ENCODE measurements at regions not wholly inside any gene's neighbourhood (a gene's known extent, or its start where the extent isn't known, plus 50 kb on each side); places are given as distances from the start of the nearest gene placed in this dataset.
A peak's percentile ranks its signal among the peaks of the same experiment; 100 is the strongest.

DNA sequence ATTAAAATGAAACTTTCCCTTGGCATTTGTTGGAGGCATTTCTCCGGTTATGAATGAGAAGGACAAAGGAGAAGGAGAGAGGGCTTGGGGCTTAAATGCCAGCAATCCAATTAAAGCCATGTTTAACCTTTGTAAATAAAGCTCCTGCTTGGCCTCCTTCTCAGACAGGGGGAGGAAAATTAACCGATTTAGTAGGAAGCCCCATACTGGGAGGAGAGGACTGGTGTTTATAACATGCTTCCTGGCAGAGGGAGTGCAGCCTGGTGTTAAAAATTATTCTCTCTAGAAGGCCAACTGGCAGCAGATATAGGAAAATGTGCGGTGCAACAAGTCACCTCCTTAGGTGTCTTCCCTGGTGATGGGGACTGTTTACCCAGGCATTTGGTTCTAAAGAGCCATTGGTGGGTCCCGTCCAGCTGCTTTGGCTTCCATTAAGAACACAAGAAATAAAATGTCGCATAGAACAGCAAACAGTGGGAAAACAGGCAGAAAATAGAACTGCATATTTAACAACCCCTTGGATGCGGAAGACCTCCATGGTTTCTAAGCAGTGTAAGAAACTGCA, 846.5 kb downstream of the TYW1 start:
- no peak for DNase-seq (ENCODE audit: low spot score)

DNA sequence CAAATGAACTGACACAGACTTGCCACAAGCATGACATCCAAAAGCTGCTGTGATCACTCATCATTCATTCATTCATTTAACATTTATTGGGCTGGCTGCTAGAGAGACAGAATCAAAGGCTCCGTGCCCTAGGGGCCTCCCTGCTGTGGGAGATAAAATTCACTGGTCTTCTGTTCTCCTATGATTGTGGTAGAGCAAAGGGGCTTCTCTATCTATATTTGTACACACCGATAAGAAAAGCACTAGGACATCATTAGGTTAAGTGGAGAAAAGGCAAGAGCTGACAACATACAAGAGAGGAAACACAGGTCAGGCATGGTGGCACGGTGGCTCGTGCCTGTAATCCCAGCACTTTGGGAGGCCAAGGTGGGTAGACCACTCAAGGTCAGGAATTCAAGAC, 847.0 kb downstream of the TYW1 start:
- DNase-seq (ENCODE audit: low spot score), result no peak

DNA sequence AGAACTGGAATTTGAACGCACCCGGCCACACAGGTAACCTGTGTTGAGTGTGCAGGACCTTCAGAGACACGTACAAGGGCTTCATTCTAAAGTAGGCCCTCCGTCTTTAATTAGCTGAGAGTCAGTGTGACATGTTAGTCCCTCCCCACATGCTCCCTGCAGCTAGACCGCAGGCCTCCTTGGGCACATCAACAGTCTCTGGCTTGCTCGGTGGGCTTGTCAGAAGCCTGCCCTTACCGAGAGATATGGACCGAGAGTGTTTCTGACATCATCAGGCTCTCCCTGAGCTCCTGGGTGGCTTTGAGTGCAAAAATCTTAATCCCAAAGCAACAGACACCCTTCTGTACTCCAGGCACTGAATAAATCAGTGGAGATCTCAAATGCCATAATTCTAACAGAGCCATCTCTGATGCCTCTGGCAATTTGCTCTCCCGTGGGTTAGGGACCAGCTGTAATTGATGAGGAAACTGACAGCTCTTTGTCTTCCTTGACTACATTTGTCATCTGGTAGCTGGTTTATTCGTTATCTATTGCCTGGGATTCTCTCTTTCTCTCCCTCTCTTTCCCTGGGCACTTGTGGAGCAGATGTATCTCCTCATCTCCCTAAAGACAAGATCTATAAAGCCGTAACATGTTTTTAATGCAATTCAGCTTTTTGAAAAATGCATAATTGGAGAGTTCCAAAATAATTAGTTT, 850.6 kb downstream of the TYW1 start:
- DNase-seq (ENCODE audit: low spot score), result no peak

GRCh38 chr7:67854221-67855178, 857.9 kb downstream of the TYW1 start:
- DNase-seq (ENCODE audit: low spot score), result no peak

- no peak for DNase-seq (ENCODE audit: low spot score)
Measured at GRCh38 chr7:67855322-67855721, 858.7 kb downstream of the TYW1 start.

GRCh38 chr7:67856046-67856445, 859.4 kb downstream of the TYW1 start:
- DNase-seq (ENCODE audit: low spot score), result no peak

DNA sequence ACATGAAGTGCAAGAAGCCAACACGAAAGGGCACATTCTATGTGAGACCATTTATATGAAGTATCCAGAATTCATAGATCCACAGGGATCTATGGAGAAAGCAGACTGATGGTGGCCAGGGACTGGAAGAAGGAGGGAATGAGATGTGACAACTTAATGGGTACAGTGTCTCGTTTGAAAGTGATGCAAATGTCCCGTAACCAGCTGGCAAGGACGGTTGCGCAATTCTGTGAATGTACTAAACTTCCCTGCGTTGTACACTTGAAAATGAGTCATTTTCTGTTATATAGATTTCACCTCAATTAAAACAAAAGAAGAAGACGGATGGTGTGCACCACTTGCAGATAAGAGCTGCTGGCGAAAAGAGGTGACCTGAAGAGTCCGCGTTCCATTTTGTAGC, 861.1 kb downstream of the TYW1 start:
- DNase-seq (ENCODE audit: low spot score), result no peak

DNA sequence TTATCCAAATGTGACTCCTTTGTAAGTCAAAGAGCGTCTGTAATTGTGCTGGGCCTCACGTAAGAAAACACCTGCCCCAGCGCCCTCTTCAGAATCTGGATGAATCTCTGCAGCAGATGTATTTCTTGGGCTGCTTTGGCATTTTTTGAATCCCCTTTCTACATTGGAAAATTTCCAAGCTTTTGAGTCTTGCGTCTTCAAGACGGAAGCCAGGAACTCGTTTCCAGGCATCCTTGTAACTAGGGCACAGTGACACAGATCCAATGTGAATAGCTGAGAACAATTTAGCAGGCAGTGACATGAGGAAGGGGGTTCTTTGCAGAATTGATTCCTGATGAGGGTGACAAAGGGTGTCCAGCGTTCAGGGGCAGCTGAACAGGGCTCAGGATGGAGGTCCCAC, 862.3 kb downstream of the TYW1 start:
- DNase-seq (ENCODE audit: low spot score), result no peak

GRCh38 chr7:67863911-67864310, 867.3 kb downstream of the TYW1 start:
- peak; percentile 2 for DNase-seq (ENCODE audit: low spot score)

DNA sequence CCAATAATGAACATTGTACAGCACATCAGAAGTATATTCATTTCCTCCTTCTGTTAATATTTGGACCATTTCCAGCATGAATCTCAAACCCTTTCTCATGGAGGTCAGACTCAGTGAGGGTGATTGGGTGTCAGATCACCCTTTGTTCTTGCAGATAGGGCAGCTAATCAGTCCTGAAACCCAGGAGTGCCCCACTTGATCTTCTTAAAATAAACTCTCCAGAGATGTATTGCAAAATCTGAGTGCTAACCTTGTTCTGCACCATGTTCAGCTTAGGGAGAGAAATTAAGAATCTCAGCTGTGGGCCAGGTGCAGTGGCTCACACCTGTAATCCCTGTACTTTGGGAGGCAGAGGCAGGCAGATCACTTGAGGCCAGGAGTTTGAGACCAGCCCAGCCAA, 869.4 kb downstream of the TYW1 start:
- no peak for DNase-seq (ENCODE audit: low spot score)

DNA sequence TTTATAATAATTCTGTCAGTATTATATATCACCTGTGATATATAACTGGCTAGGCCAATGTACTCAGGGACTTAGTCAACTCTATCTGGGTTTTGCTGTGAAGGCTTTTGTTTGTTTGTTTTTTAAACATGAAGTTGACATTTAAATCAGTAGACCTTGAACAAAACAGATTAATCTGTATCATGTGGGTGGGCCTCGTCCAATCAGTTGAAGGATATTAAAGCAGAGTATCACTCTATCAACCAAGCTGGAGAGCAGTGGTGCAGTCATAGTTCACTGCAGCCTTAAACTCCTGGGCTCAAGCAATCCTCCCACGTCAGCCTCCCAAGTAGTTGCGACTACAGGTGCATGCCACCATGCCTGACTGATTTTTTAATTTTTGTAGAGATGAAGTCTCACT, 870.2 kb downstream of the TYW1 start:
- DNase-seq (ENCODE audit: low spot score), result no peak

DNA sequence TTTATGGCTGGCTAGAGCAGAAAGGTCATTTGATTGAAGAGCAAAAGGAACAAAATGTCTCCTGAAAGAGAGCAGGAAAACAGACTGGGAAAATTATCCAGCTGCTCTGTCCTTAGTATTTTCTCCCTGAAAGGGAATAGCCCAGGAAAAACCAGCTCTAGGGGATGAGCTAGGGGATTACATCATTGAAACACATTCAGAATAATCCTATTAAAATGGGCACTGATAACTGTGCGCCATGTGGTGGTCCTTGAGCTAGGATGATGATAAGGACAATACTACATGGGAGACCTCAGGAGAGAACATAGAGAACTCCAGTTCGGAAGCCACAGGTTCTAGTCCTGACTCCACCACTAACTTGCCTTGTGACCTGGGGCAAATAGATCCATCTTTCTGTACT, 873.8 kb downstream of the TYW1 start:
- no peak for DNase-seq (ENCODE audit: low spot score)

DNA sequence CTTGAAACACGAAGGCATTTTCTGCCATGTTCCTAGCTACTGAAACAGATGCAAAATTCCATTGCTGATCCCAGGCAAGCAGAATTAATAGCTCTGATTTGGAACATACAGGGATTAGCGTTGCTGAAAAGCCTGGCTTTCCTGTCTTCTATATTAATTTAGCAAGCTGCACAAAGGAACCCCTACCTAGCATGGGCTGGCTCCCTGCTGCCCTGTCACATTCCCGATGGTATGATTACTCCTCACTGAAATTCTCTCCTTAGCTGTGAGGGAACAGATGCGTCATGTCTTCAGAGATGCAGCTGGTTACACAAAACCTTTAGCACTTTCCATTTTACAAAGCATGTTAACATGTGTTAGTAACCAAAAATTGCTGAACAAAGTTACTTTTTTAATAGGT, 878.9 kb downstream of the TYW1 start:
- DNase-seq (ENCODE audit: low spot score), result no peak

- DNase-seq (ENCODE audit: low spot score), result no peak
Measured at GRCh38 chr7:67878808-67879207, 882.2 kb downstream of the TYW1 start.

DNA sequence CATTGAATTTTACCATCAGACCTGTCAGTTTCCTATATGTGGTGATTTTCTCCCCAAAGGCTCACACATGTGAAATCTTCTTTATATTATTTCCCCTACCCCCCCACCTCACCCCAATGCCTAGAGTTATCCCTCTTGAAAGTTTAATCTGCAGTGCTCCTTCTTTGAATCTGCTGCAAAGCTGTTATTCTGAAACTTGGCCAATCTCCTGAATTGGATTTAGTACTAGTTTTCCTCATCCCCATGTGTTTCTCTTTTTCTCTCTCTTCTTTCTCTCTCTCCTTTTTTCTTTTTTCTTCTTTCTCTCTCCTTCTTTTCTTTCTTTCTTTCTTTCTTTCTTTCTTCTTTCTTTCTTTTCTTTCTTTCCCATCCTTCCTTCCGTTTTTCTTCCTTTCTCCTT, 886.2 kb downstream of the TYW1 start:
- no peak for DNase-seq (ENCODE audit: low spot score)

DNA sequence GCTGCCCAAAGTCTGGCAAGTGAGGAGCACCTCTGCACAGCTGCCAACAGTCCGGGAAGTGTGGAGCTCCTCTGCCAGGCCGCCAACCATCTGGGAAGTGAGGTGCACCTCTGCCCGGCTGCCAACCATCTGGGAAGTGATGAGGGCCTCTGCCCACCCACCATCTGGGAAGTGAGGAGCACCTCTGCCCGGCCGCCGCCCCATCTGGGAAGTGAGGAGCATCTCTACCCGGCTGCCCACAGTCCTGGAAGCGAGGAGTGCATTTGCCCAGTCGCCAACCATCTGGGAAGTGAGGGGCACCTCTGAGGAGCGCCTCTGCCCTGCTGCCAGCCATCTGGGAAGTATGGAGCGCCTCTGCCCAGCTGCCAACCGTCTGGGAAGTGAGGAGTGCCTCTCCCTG, 893.7 kb downstream of the TYW1 start:
- DNase-seq (ENCODE audit: low spot score), result no peak

DNA sequence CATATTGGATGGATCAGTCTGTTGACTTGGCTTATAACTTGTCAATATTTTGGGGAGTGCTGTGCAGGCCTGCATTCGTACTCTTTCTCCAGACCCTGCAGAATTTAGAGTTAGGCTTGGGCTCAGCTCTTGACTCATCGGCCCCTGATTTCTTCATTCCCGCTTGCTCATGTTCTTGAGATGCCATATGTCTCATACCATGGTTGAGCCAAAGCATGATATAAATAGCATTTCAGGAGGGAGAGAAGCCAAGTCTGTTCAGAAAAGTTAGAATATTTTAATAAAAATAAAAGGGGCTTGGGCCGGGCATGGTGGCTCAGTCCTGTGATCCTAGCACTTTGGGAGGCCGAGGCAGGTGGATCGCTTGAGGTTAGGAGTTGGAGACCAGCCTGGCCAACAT, 898.1 kb downstream of the TYW1 start:
- DNase-seq (ENCODE audit: low spot score), result no peak

DNA sequence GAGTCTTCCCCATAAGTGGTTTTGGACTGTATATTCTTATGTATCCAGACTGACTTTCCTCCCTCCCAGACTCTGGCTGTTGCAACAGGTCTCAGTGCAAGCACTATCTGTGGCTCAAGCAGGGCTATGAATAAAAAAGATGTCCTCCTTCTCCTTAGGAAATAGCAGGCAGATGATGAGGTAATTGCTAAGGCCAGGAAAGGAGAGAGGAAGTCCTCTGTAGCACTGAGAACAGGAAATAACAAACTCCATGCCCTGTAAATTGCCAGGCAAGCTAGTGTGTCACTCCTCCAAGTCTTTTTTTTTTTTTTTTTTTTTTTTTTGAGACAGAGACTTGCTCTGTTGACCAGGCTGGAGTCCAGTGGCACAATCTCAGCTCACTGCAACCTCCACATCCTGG, 900.1 kb downstream of the TYW1 start:
- no peak for DNase-seq (ENCODE audit: low spot score)

DNA sequence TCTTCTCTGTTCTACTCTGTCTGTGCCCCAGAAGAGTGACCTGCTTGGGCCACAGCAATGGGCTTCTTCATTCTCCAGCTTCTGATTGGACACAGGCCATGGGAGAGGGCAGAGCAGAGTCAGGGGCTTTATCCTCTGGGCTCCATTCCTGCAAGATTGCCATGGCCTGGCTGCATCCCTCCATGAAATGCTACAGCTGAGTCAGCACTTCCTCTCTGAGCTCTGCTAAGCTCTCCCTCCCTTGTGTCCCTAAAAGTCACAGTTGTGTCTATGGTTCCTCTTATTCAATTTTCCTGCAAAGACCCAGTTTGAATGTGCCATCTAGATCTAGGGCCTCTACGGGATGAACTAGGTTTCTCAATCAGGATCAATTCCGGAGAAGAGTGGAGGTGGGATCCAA, 903.8 kb downstream of the TYW1 start:
- DNase-seq (ENCODE audit: low spot score), result no peak

DNA sequence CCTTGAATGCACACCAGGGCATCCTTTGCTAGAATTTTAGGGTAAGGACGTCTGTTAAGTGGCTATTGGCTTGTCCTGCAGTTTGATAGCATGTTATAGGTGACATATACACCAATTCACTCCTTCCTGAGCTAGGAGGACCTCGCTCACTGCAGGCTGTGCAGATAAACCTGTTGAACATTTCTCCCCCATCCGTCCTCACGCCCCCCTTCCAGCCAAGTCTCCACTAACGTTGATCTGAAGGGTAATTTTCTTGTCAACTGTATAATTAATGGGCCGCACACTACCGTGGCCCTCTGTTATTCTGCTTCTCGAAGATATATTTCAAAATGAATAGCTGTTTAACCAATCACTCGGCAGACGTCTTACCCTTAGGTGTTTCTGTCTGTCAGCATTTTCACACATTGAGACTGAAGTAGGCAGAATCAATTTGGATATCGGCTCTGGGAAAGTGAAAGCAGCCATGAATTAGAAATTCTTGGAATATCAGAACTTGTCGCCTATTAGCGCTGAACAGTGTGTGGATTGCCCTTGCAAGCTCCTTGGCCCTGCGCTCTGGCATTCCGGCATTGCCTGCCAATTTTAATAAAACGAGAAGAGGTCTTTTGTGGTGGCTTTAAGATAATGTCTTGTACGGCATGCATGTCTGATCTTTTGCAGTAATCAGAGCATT, 905.3 kb downstream of the TYW1 start:
- no peak for DNase-seq (ENCODE audit: low spot score)

DNA sequence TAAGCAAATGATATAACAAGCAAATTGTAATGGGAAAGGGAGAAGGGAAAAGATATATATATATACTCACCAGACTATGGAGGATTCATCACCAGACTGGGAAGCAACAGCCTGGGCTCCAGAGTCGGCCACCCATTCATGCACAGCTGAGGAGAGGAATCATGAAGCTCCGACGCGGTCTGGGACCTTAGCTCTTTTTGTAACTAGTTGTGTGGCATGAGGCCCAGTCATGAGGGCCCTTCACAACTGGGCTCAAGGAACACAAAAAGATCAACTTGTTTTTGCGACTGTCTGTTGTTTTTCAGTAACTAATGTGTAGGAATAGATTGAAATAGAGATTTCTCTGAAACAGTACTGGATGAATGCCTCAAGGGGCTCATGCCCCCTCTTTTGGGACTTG, 911.2 kb downstream of the TYW1 start:
- no peak for DNase-seq (ENCODE audit: low spot score)

- no peak for DNase-seq (ENCODE audit: low spot score)
Measured at GRCh38 chr7:67912437-67912836, 915.8 kb downstream of the TYW1 start.

DNA sequence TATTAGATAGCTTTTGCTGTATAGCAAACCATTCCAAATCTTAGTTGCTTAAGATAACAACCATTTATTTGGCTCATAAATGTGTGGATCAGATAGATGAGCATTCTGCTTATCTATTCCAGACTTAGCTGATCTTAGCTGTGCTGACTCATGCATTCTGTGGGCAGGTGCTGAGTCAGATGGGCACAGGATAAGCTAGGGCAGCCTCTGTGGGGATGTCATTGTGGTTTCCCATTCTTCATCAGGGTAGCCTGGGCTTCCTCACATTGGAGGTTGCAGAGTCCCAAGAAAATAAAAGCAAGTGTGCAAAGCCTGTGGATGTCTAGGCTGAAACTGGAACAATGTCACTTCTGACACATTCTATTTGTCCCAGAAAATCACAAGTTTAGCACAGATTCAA, 917.0 kb downstream of the TYW1 start:
- peak; percentile 13 for DNase-seq (ENCODE audit: low spot score)
